ENCODE measurements at regions not wholly inside any gene's neighbourhood (a gene's known extent, or its start where the extent isn't known, plus 50 kb on each side); places are given as distances from the start of the nearest gene placed in this dataset.
"Not testable (repeated sequence)": the region's sequence is repeated elsewhere in the genome, so short reads cannot be mapped to it uniquely, and the experiment has no call there.

- DNase-seq, result no peak
These were observed 101.6 kb upstream of the MEF2A start for GRCh38 chr15:99464137-99464536.

GRCh38 chr15:99466701-99467337, 99.0 kb upstream of the MEF2A start:
- DNase-seq, result no peak

- DNase-seq, result no peak
These were observed 98.5 kb upstream of the MEF2A start for GRCh38 chr15:99467338-99467720.

GRCh38 chr15:99467853-99468464, 97.8 kb upstream of the MEF2A start:
- DNase-seq, result no peak

- not testable (repeated sequence) for DNase-seq
These were observed 95.6 kb upstream of the MEF2A start for GRCh38 chr15:99470204-99470603.

- no peak for DNase-seq
These were observed 93.2 kb upstream of the MEF2A start for GRCh38 chr15:99472416-99473145.

GRCh38 chr15:99473981-99474906, 91.5 kb upstream of the MEF2A start:
- no peak for DNase-seq

GRCh38 chr15:99474909-99475753, 90.7 kb upstream of the MEF2A start:
- DNase-seq, result no peak

GRCh38 chr15:99475754-99476412, 89.9 kb upstream of the MEF2A start:
- DNase-seq, result no peak

GRCh38 chr15:99476413-99477222, 89.2 kb upstream of the MEF2A start:
- DNase-seq, result peak; percentile 99

- DNase-seq, result no peak
These were observed 87.9 kb upstream of the MEF2A start for GRCh38 chr15:99477791-99478471.

GRCh38 chr15:99478977-99479376, 86.8 kb upstream of the MEF2A start:
- DNase-seq, result no peak

- peak; percentile 30 for DNase-seq
These were observed 85.6 kb upstream of the MEF2A start for GRCh38 chr15:99480016-99480810.

- peak; percentile 25 for DNase-seq
These were observed 84.5 kb upstream of the MEF2A start for GRCh38 chr15:99481113-99481950.

GRCh38 chr15:99481951-99482230, 83.9 kb upstream of the MEF2A start:
- no peak for DNase-seq

- no peak for DNase-seq
These were observed 82.8 kb upstream of the MEF2A start for GRCh38 chr15:99482993-99483392.

GRCh38 chr15:99485153-99485961, 80.4 kb upstream of the MEF2A start:
- DNase-seq, result no peak
